Right cardiac atrium (tissue), 5 donors: ENCODE measurements at regions not wholly inside any gene's neighbourhood (a gene's known extent, or its start where the extent isn't known, plus 50 kb on each side); places are given as distances from the start of the nearest gene placed in this dataset.

Source experiments
- ATAC-seq, 2 donors: fragments of 200-7000 bp; cut with Tn5 transposase; one replicate each; pipeline versions ENCODE4 v1.8.0 to v1.9.1; 2020; ENCODE audit warnings: moderate library complexity in 2 of 2, mild to moderate bottlenecking in 1 of 2
- DNase-seq, 3 donors: peaks; one replicate each; pipeline ENCODE4 v3.0.0-alpha.2; 2020
- H3K27ac ChIP-seq: one replicate; pipeline ENCODE4 v1.5.1; 2013; ENCODE audit warnings: mild to moderate bottlenecking, low read length, control low read depth, moderate library complexity
- H3K27me3 ChIP-seq: one replicate; pipeline ENCODE4 v1.6.1; 2013; ENCODE audit not compliant: control insufficient read depth, insufficient read depth
- H3K4me1 ChIP-seq: one replicate; pipeline ENCODE4 v1.6.1; 2013; ENCODE audit warnings: low read length; ENCODE audit not compliant: control insufficient read depth, insufficient read depth
- H3K4me3 ChIP-seq: one replicate; pipeline ENCODE4 v1.5.1; 2013; ENCODE audit warnings: low read length, control low read depth
- H3K9me3 ChIP-seq: one replicate; pipeline ENCODE4 v1.6.1; 2013; ENCODE audit warnings: low read length; ENCODE audit not compliant: control insufficient read depth
- WGBS: extraction: QIAGEN DNeasy Blood & Tissue Kit; methylation state at CpG from one replicate; pipeline ENCODE4 v1.1.7; 2013; 5-methylcytosine and 5-hydroxymethylcytosine counted together
- intact Hi-C, 4 donors: fragments of 100-400 bp; cut with DNase I; formaldehyde crosslinking; loops; one replicate each; pipeline versions ENCODE4 v1.11.0 to v1.14.0; 2022 to 2023
- microRNA-seq, 2 donors: library from miRNA; unstranded; fragments of <30 nt; microRNA quantifications; one replicate each; pipeline ENCODE4 v1.2.0, GENCODE V29; 2020 to 2021
- donor health status: healthy with polysubstance abuse.
- donor health status: DM: no; HTN: yes; CAD: no.
- donor health status: DM: no; HTN: no; CAD: no.
- donor health status: DM: no; HTN: yes; CAD: no; lungs with severe emphysema.
- donor health status: DM: yes; HTN: yes; CAD: no.

- WGBS: 62% methylated on average over 5 of the region's 5 CpGs
- DNase-seq (peak in 1 of 3 donors; percentile 2), ATAC-seq (no peak)
- no peak overlapping the region for H3K27ac ChIP-seq
- no peaks in the 10 kb centered on the region for H3K4me1 ChIP-seq
- H3K4me3 ChIP-seq: no peak overlapping the region
- intact Hi-C loops: no loop called here
- H3K27me3 ChIP-seq: no peaks in the 10 kb centered on the region
- no peaks in the 10 kb centered on the region for H3K9me3 ChIP-seq
Measured at GRCh38 chr13:57063007-57063406, 77.7 kb upstream of the PRR20A start.

GRCh38 chr13:57073983-57074382, 66.7 kb upstream of the PRR20A start:
- no peak overlapping the region for H3K4me3 ChIP-seq
- ATAC-seq (no peak), DNase-seq (no peak)
- no peaks in the 10 kb centered on the region for H3K4me1 ChIP-seq
- intact Hi-C loops: no loop called here
- 82% methylated on average over 2 of the region's 2 CpGs for WGBS
- H3K27me3 ChIP-seq: no peaks in the 10 kb centered on the region
- no peaks in the 10 kb centered on the region for H3K9me3 ChIP-seq
- H3K27ac ChIP-seq: no peak overlapping the region

GRCh38 chr13:57075588-57075987, 65.1 kb upstream of the PRR20A start:
- no peak for ATAC-seq
- WGBS: 91% methylated on average over 2 of the region's 2 CpGs
- no peak overlapping the region for H3K27ac ChIP-seq
- H3K4me1 ChIP-seq: no peaks in the 10 kb centered on the region
- no peaks in the 10 kb centered on the region for H3K9me3 ChIP-seq
- no peak overlapping the region for H3K4me3 ChIP-seq
- intact Hi-C loops: no loop called here
- no peak for DNase-seq
- H3K27me3 ChIP-seq: no peaks in the 10 kb centered on the region

- no peaks in the 10 kb centered on the region for H3K9me3 ChIP-seq
- DNase-seq: no peak
- ATAC-seq: no peak
- WGBS: 88% methylated on average over 2 of the region's 2 CpGs
- no peak overlapping the region for H3K4me3 ChIP-seq
- H3K4me1 ChIP-seq: no peaks in the 10 kb centered on the region
- H3K27ac ChIP-seq: no peak overlapping the region
- intact Hi-C loops: no loop called here
- no peaks in the 10 kb centered on the region for H3K27me3 ChIP-seq
Measured at GRCh38 chr13:57087006-57087405, 53.7 kb upstream of the PRR20A start.

Small RNA genes in the stretch of these regions (microRNA-seq; reads per million reads assigned to microRNA genes)
- gene MIR1297: 0.42 to 3.2 reads per million in 2 donors
- 0 reads per million in 2 donors for gene MIR5007
